DOHH2 (cell line): ENCODE measurements at regions not wholly inside any gene's neighbourhood (a gene's known extent, or its start where the extent isn't known, plus 50 kb on each side); places are given as distances from the start of the nearest gene placed in this dataset.

Experiments
- H3F3A ChIP-seq: fragments of 200-600 bp; sonication (generic), shearing (Covaris generic); 2 replicates; pipeline ENCODE4 v1.6.0; 2016; ENCODE audit warnings: antibody characterized with exemption, mild to moderate bottlenecking; ENCODE audit not compliant: control insufficient read depth, insufficient read depth
- H3K27ac ChIP-seq: fragments of 200-600 bp; sonication (generic); 2 replicates; pipeline ENCODE4 v1.5.1; 2014; ENCODE audit warnings: low read depth, mild to moderate bottlenecking, low read length, moderate library complexity
- H3K27me3 ChIP-seq: fragments of 200-600 bp; sonication (generic); 2 replicates; pipeline ENCODE4 v1.6.1; 2014; ENCODE audit warnings: mild to moderate bottlenecking, low read length, mixed read lengths; ENCODE audit not compliant: control insufficient read depth
- H3K36me3 ChIP-seq: fragments of 200-600 bp; sonication (generic); 2 replicates; pipeline ENCODE4 v1.6.1; 2014; ENCODE audit warnings: mild to moderate bottlenecking, low read length, moderate library complexity, mixed read lengths; ENCODE audit not compliant: control insufficient read depth
- H3K4me1 ChIP-seq: fragments of 200-600 bp; sonication (generic); 2 replicates; pipeline ENCODE4 v1.6.1; 2014; ENCODE audit warnings: mild to moderate bottlenecking, low read length, mixed read lengths; ENCODE audit not compliant: control insufficient read depth
- H3K4me2 ChIP-seq: fragments of 200-600 bp; sonication (generic); 2 replicates; pipeline ENCODE4 v1.6.0; 2014; ENCODE audit warnings: mild to moderate bottlenecking, low read length, moderate library complexity
- H3K4me3 ChIP-seq: fragments of 200-600 bp; sonication (generic); 2 replicates; pipeline ENCODE4 v1.5.1; 2014; ENCODE audit warnings: mild to moderate bottlenecking, low read length, mixed read lengths
- H3K79me2 ChIP-seq: fragments of 200-600 bp; sonication (generic); 2 replicates; pipeline ENCODE4 v1.6.1; 2014; ENCODE audit warnings: mild to moderate bottlenecking, low read length, mixed read lengths; ENCODE audit not compliant: control insufficient read depth
- H3K9me2 ChIP-seq: fragments of 200-600 bp; sonication (generic); replicated peaks from 2 replicates; pipeline ENCODE4 v1.6.1; 2014; ENCODE audit warnings: mild to moderate bottlenecking, low read length, mixed read lengths; ENCODE audit not compliant: control insufficient read depth
- H3K9me3 ChIP-seq: fragments of 200-600 bp; sonication (generic); 2 replicates; pipeline ENCODE4 v1.6.1; 2014; ENCODE audit warnings: antibody characterized with exemption, low read length, mixed read lengths; ENCODE audit not compliant: control insufficient read depth, insufficient read depth
- H4K20me1 ChIP-seq: fragments of 200-600 bp; sonication (generic); 2 replicates; pipeline ENCODE4 v1.6.0; 2014; ENCODE audit warnings: low read depth, mild to moderate bottlenecking, antibody characterized with exemption, low read length, moderate library complexity; ENCODE audit not compliant: control insufficient read depth, insufficient read depth
- EZH2phosphoT487 ChIP-seq: fragments of 200-600 bp; sonication (generic); IDR thresholded peaks from 2 replicates; pipeline ENCODE4 v1.6.1; 2017; ENCODE audit warnings: borderline replicate concordance, mild to moderate bottlenecking, antibody characterized with exemption, low read length, moderate library complexity, mixed read lengths
- TF ChIP-seq, protein P1 (sequence below): fragments of 200-600 bp; sonication (generic); IDR thresholded peaks from one replicate; pipeline ENCODE4 v1.5.1; 2014; ENCODE audit warnings: antibody characterized with exemption, mild to moderate bottlenecking, low read depth, low read length; ENCODE audit not compliant: poor library complexity, severe bottlenecking

DNA sequence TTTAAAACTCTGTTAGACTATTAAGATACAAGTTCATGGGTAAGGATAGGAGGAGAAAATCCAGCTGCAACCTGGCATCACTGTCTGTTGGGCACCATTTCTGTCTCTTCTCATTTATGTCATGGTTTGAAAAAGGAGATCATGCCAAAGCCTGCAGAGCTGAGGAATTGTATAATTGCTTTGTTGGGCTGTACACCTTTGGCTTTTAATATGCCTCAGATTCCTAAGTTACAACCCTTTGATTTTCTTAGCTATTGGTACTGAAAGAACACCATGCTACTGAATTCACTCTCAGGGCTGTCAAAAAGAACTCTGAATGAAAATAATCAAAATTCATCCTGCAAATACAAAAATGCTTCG is 174.3 kb downstream of the ACKR3 start:
- Histone ChIP-seq H3K4me2 (no peak overlapping the region), H3K4me1 (no peaks in the 10 kb centered on the region)

GRCh38 chr2:236744281-236744705 is 174.7 kb downstream of the ACKR3 start:
- no peak overlapping the region for H3K27ac ChIP-seq
- no peaks in the 10 kb centered on the region for H4K20me1 ChIP-seq
- peaks cover 7% of the 10 kb centered on the region for H3K27me3 ChIP-seq
- no peaks in the 10 kb centered on the region for H3K9me3 ChIP-seq
- no peak overlapping the region for H3K4me2 ChIP-seq
- no peaks in the 10 kb centered on the region for H3K9me2 ChIP-seq
- H3K79me2 ChIP-seq = no peaks in the 10 kb centered on the region
- no peaks in the 10 kb centered on the region for H3K4me1 ChIP-seq
- no peaks in the 10 kb centered on the region for H3K36me3 ChIP-seq
- no peak overlapping the region for H3K4me3 ChIP-seq
- H3F3A ChIP-seq = no peaks in the 10 kb centered on the region
- TF ChIP-seq, protein P1, sequence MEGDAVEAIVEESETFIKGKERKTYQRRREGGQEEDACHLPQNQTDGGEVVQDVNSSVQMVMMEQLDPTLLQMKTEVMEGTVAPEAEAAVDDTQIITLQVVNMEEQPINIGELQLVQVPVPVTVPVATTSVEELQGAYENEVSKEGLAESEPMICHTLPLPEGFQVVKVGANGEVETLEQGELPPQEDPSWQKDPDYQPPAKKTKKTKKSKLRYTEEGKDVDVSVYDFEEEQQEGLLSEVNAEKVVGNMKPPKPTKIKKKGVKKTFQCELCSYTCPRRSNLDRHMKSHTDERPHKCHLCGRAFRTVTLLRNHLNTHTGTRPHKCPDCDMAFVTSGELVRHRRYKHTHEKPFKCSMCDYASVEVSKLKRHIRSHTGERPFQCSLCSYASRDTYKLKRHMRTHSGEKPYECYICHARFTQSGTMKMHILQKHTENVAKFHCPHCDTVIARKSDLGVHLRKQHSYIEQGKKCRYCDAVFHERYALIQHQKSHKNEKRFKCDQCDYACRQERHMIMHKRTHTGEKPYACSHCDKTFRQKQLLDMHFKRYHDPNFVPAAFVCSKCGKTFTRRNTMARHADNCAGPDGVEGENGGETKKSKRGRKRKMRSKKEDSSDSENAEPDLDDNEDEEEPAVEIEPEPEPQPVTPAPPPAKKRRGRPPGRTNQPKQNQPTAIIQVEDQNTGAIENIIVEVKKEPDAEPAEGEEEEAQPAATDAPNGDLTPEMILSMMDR = no peak
- TF ChIP-seq EZH2phosphoT487 = no peak

More for the DNA sequence above, 174.3 kb downstream of the ACKR3 start:
- Histone ChIP-seq H3K9me3 (no peaks in the 10 kb centered on the region), H3K36me3 (no peaks in the 10 kb centered on the region), H3K27ac (no peak overlapping the region), H3K9me2 (no peaks in the 10 kb centered on the region), H3F3A (no peaks in the 10 kb centered on the region), H4K20me1 (no peaks in the 10 kb centered on the region), H3K79me2 (no peaks in the 10 kb centered on the region), H3K27me3 (peaks cover 7% of the 10 kb centered on the region), H3K4me3 (no peak overlapping the region)
- TF ChIP-seq EZH2phosphoT487 = no peak
- TF ChIP-seq, protein P1 = no peak

DNA sequence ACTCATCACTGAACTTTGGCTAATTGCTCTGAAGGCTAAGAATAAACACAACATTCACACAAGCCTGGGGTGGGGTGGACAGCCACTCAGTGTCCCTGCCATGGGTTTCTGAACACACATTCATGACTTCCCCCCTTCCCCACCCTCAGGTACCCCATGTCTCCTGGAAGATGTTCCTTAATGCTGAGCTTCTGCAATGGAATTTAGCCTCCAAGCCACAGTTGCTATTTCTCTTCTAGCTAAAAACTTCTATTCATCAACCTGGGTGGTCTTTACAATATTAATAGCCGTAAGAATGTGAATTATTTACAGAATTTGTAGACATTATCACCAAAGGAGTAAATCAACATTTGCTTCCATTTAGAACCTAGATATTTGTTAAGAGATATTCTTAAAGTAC is 175.1 kb downstream of the ACKR3 start:
- no peak overlapping the region for H3K4me2 ChIP-seq
- H3K27ac ChIP-seq = no peak overlapping the region
- H3K4me3 ChIP-seq = no peak overlapping the region
- H3F3A ChIP-seq = no peaks in the 10 kb centered on the region
- H3K79me2 ChIP-seq = no peaks in the 10 kb centered on the region
- H3K9me3 ChIP-seq = no peaks in the 10 kb centered on the region
- no peak for TF ChIP-seq EZH2phosphoT487
- TF ChIP-seq, protein P1 = no peak
- no peaks in the 10 kb centered on the region for H3K9me2 ChIP-seq
- H3K36me3 ChIP-seq = no peaks in the 10 kb centered on the region
- no peaks in the 10 kb centered on the region for H3K4me1 ChIP-seq
- peaks cover 7% of the 10 kb centered on the region for H3K27me3 ChIP-seq
- H4K20me1 ChIP-seq = no peaks in the 10 kb centered on the region
